NK-92 treated with Interleukin-12 subunit alpha and Interleukin-12 subunit beta, amount 100 ng/mL, for 24 hours (cell line): ENCODE measurements at regions not wholly inside any gene's neighbourhood (a gene's known extent, or its start where the extent isn't known, plus 50 kb on each side); places are given as distances from the start of the nearest gene placed in this dataset.

Source experiments
- DNase-seq: peaks from one replicate; lab custom pipeline; 2025; lab: John Stamatoyannopoulos, UW

DNA sequence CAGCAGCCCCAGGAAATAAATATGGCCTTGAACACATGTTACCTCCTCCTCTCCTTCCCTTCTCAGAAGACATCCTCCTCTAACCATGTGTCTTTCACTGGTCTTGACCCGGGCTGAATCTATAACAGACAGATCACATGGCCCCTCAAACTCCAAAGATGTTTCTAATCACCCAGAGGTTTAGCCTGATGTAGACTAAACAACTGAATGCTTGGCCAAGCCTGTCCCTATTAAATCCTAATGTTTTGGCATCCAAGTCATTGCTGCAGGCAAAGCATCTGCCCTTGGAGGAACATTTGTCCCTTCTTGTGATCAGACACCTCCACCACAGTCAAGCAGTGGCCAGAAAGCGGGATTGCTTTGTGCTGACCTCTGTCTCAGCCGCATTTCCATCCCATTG lies 65.5 kb downstream of the ANKRD60 start:
- DNase-seq = no peak

DNA sequence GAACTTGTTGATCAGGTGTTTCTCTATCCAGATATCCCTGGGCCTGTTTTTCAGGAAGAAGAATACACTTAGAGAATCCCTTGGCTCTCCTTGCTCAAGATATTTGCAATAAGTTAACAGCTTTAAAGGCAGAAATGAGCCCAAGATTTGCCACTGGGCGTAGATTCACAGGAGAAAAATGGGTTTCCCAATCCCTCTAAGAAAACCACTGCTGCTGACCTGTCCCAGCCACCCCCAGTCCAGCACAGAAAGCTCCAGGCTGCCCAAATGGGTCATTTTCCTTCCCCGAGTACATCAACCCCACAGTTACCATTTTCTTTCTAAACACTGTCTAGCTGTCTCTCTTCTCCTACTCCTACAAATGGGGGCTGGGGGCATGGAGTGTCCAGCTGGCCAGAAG lies 67.3 kb downstream of the ANKRD60 start:
- DNase-seq = no peak

DNA sequence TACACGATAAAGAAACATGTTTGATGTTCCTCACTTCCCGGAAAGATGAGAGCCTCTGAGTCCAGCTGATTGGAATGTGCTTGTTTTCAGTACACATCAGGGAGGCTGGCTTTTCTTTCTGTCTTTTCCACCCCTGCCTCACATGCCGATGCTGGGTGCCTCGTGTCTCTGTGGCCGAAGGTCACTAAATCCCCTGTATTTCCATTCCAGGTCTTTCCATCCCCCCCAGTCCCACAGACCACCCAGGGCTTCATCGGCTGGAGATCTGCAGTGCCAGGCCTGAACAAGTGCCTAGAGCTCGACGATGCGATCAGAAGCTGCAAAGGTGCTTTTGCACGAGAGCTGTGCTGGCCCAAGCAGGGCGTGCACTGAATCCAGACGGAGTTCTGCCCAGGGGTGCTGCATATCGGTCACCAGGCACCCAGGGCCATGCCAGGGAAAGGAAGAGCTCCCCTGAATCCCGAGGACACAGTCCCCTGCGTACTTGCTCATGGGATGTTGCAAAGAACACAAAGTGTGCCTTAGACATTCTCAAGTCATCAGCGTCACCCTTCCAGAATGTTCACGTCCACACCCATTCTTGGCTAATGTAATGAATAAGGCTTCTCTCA lies 67.9 kb downstream of the ANKRD60 start:
- no peak for DNase-seq

DNA sequence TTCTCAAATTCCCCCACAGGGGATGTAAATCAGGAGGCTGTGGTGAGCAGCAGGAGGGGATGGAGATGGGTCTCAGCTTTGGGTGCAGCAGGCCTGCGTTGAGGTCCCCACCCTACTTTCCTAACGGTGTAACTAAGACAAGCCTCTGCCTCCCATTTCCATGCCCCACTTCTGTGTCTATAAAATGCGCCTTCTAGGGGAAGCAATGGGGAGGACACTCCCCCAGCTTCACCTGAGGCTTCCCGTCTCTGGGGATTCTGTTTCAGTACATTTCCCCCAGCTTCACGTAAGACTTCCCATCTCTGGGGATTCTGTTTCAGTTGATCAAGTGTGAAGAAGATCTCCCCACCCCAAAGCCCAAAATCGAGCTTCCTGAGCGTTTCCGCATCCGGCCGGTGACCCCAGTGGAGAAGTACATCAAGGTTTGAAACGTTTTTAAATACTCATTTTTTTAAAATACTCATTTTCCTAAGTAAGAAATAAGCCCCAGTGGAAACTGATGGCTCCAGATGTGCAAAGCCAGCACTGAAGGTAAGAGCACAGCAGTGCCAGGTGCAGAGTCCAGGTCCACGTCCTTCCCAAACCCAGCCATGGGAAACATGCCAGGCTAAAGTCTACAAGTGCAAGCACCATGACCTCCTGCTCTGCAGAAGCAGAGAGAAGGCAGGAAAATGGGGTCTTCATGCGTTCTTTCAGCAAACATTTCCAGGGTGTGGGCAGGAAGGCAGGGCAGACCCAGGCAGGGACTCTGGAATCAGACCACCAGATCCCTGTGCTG lies 73.1 kb downstream of the ANKRD60 start:
- DNase-seq = no peak

DNA sequence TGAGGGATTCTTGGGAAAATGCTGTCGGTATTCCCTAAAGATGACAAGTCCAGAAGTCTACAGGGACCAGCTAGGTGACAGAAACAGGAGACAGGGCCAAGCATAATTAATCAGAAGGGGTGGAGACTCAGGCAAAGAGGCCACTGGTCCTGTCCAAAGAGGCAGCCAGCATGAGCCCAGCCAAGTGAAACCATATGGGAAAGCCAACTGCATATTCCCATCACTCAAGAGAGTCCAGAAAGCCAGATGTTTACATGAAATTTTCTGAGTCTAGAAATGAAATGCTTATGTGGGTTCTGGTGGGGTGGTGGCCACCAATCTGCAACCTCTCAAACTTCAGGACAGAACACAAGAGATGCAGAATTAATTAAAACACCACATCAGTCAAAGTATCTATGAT lies 74.3 kb downstream of the ANKRD60 start:
- DNase-seq = no peak

DNA sequence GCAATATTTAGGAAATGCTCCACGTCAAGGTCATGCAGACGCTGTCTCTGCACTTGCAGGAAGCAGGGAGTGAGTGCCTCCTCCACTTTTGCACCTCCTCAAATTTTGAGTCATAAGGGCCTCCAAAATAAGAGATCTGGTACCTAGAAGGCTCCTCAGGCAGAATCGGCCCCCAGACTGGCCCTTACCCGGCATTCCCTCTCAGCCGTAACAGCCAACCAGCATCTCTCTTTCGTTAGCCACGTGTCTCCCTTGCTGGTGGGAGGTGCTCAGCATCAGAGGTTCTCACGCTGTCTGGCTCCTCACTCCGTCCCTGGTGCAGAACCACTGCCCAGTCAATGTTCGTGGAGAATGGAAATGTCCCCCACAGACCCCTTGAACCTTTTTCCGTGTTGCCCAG lies 75.3 kb downstream of the ANKRD60 start:
- DNase-seq = no peak

DNA sequence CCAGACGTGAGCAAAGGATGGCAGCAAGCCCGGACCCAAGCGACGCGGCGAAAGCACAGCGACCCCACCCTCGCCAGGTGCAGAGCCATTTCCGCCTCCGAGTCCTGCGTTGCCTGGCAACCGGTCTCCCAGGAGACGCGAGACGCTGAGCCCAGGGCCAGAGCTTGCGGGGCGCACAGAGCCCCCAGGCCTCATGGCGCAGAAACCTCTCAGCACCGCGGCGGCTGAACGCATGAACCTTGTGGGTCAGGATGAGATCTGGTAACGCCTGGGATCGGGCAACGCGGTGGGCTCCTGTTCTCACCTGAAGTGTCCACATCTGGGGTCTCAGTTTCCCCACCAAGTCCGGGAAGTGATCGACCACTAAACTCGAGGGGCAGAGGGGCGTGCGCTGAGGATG lies 77.7 kb downstream of the ANKRD60 start:
- no peak for DNase-seq

DNA sequence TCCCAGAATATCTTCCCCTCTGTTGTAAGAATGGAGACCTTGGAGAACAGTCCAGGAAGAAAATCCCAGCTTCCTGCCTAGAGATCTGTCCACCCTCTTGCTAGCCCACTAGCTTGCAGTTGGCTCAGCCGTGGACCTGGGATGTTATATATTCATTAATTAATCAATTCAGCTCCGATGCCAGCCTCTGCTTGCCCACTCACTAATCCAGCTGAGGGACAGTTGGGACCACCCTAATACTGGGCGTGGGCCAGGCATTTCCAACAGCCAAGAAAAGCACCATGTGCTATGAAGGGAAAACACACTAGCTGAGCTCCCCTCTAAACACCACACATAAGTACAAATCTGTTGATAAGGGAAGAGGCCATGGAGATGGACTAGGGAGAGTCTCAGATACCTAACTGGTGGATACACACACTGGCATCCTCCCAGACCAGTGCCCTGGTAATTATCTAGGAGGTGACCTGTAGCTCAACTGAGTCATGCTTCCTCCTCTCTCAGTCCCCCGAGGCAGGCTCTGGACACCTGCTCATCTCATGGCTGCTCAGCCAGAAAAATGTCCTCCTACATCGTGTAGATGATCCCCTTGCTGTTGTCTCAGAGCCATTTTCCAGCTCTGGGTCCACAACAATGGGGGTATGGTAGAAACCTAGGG lies 78.9 kb downstream of the ANKRD60 start:
- no peak for DNase-seq

DNA sequence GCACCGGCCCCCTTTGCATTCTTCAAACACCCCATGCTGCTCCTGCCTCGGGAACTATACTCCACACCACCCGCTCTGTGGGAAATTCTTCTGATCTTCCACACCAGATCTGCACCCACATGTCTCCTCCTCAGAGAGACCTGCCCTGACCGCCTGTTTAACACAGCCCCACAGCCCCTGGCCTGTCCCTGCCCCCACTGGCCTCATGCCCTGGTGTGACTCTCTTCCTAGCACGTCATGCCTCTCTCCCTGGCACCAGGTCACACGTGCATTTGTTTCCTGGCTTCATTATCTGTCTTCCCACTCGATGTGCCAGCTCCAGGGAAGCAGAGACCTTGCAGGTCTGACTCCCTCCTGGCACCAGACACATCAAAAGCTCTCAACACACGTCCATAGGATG lies 79.6 kb downstream of the ANKRD60 start:
- no peak for DNase-seq

DNA sequence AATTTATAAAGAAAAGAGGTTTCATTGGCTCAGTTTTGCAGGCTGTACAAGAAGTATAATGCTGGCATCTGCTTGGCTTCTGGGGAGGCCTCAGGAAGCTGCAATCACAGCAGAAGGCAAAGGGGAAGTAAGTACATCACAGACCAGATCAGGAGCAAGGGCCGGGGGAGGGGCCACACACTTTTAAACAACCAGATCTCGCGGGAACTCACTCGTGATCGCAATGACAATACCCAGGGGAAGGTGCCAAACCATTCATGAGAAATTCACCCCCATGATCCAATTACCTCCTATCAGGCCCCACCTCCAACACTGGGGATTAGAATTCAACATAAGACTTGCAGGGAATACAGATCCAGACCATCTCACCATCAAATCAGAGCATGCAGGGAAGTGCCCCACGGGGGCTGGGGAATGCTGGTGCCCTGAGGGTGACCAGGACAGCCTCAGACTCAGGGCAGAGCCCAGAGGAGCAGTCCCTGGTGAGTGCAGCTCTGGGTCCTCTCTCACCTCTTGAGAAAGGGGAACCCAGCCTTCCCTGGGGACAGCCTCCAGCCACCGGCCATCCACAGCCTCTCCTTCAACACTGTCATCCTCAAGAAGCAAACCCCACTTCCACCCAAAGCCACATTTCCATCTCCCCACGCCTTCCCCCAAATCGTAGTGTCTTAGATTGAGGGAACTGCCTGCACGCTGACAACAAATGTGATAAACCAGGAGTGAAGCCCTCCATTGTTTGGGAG lies 80.7 kb downstream of the ANKRD60 start:
- no peak for DNase-seq

DNA sequence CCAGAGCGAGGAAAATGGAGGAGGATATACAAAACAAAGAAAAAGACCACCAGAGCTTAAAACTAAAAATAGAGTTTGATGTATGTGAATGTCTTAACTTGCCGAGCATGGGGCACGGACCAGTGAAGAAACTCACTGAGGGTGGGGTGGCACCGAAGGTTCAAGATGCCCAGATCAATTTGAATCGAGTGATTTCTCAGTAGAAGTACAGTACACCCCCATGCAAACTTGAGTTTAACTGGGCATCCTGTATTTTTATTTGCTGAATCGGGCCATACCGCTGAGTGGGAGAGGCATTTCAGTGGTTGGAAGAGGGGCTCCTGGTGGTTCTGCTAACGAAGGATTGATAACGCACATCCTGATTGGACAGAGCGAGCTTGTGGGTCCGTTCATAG lies 81.7 kb downstream of the ANKRD60 start:
- DNase-seq = no peak

DNA sequence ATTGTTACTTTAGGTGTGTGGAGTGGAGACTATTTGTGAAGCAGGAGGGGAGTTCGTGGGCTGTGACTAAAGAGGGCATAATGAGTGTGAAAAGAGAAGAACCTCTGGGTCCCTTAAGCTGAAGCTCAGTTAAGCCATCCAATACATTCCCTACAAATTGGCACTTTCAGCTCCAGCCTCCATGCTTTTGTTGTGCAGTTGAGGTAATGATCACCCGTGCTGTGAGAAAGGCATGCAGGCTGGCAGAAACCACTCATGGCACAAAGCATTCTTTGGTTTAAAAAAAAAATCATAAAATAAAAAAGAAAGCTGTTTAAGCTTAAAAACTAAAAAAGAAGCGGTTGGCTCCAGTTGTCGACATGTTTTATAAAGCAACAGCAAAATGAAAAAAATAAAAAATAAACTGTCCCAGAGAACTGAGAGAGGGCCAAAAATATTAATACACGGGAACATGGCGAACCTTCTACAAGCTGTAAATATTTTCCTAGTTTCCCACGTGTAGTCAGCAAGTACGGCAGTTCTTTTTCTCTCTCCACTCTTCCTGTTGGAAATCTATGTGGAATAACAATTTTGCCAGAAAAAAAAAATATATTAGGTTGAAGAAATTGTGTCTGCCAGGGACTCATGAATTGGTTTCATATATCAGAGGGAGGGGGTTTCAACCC lies 82.2 kb downstream of the ANKRD60 start:
- no peak for DNase-seq

DNA sequence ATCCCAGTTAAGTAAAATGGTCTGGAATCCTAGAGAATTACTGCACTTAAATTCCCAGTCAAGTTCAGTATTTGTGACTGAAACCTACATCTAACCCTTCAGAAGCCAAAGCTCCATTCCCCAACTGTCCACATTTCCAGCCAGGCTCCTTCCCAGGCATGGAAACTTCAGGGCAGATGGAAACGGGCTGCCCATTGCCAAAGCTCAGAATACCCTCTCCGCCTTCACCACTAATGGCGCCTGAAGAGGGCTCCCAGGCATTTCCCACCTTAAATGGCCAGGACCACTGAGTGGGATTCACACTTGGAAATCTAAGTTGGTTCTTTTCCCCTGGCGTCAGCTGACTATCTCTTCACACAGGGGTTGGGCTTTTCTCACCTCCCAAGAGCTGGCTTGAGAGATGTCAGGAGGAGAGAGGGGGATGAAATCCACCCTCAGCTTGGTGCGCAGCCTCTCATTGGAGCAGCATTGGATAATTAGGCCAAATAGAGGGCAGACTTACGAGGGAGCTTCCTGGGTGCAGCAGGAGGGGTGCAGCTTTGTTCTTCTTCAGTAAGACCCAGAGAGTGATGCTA lies 82.9 kb downstream of the ANKRD60 start:
- no peak for DNase-seq

DNA sequence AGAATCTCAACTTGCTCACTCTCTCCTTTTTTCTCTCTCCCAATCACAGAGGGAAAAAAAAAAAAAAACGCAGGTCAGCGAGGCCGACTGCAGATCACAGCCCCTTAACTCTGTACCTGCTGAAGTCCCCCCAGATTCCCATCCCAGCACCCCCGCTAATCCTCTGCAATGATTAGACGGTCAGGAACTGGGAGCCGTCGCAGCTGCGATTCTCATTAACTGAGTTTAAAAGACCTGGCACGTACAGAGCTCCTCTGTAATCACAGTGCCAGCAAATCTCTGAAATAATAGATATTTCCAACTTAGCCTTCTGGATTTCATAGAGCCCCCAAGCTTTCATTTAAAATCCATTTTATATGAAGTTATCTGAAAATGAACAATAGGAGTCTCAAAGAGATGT lies 84.4 kb downstream of the ANKRD60 start:
- no peak for DNase-seq

DNA sequence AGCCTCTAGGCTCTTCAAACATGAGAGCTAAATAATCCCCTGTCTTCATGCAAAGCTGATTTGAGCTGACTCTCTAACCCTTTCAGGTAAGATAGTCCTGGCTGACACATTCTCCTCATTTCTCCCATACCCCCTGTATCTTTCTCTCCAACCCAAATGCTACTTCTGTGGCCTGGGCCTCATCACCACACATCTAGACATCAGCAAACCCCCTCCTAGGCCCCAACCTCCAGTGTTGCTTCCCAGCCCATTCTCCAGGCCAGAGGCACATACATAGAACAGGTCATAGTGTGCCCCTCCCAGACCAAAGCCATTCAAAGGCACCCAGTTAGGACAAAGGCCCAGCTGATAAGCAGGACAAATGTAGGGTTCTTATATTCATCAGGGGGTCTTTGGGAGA lies 84.9 kb downstream of the ANKRD60 start:
- no peak for DNase-seq

DNA sequence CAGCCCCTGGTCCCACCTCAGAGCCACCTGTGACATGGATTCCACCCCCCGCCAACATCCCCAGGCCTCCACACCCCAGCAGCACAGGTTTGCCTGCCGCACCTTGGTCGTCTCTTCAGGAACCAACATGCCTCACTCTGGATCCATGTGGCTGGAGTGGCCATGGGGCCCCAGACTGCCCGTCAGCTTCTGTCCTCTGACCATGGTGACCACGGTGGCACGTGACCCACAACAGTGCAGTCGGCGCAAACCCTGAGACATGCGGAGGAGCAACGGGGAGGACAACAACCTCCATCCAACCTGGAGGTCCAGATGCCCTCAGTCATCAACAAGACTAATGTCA lies 85.6 kb downstream of the ANKRD60 start:
- no peak for DNase-seq

DNA sequence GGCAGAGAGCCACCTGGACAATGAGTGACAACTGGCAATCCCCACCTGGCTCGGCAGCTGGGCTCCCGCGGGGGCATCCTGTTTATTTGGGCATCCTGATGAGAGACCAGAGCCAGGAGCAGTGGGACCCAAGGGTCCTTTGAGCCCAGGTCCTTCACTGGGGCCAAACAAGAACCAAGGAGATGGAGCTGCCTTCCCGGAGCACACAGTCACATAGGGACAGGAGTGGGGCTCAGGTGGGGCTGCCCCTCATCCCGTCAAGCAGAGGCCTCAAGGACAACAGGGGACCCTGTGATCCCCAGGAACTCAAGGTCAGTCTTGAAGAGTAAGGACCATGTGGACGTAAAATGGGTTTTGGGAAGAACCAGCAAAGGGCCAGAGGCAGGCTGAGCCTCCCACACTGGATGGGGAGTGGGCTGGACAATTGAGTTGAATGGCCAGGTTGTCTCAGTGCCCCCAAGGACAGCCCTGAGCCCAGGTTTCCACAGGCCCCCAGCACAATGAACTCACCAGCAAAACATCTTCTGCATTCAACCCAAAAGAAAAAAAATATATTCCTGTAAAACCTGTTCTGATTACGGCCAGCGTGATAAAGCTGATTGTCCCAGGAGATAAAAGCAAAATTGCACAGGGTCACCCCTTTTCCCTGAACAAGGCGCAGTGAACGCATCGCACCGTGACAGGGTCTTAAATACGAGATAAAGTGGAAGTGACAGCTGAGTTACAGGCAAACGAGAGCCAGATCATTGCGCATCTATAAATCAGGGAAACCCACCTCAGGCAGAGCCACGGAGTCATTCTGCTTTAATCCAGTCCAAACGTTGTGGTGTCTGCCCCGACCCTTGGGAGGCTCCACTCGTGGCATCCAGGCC lies 86.2 kb downstream of the ANKRD60 start:
- DNase-seq = no peak

DNA sequence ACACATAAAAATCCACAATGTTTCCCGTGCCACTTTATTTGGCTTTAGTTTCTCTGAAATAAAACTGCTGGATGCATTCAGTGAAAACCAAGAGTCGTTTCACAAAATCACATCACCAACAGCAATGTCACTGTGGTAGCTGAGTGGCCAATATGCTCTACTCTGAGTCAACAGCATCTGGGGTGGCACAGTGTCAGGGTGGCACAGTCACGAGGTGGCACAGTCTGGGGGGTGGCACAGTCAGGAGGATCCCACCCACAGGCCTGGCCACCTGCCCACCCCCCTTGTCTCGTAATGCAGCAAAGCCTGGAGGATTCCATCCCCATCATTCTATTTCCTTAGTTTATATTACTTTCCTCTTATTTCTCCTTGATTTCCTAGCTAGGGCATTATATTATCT lies 87.0 kb downstream of the ANKRD60 start:
- DNase-seq = no peak

DNA sequence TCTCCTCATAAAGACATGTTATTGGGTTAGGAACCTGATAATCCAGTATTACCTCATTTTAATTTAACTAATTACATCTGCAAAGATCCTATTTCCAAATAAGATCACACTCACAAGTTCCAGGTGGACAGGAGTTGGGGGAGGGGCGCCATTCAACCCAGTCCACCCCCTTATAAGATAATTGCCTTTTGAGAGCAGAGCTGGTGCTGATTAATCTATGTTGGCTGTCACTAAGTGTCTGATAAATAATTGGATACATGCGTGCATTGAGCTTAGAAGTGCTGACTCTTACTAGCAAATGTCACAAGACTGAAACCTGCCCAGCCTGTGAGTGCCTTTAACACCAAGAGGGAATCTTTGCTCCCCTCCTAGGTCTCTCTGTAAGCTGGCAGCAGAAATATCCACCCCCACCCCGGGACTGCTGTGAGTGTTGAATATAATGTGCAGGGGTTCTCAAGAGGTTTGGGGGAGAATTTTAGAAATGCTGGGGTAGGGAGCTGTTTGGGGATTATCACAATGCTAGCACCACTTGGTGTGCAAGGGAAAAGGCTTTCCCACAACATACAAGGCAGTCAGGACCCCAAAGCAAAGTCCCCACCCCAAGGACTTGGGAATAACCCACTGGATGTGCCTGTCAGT lies 87.5 kb downstream of the ANKRD60 start:
- no peak for DNase-seq
